MM.1S (cell line): ENCODE measurements at regions not wholly inside any gene's neighbourhood (a gene's known extent, or its start where the extent isn't known, plus 50 kb on each side); places are given as distances from the start of the nearest gene placed in this dataset.

Source experiments
- EZH2 ChIP-seq: fragments of 300-600 bp; sonication (generic); optimal IDR thresholded peaks from 2 replicates; pipeline ENCODE3; 2017; ENCODE audit warnings: low read depth, mild to moderate bottlenecking, antibody characterized with exemption, low read length, mixed read lengths
- EZH2phosphoT487 ChIP-seq: fragments of 300-600 bp; sonication (generic); IDR thresholded peaks from 2 replicates; pipeline ENCODE4 v1.6.1; 2018; ENCODE audit warnings: antibody characterized with exemption, low read length
- TF ChIP-seq, protein P1 (sequence below): fragments of 300-600 bp; sonication (generic); IDR thresholded peaks from 2 replicates; pipeline ENCODE4 v1.5.1; 2016; ENCODE audit warnings: antibody characterized with exemption, low read length, mixed read lengths

DNA sequence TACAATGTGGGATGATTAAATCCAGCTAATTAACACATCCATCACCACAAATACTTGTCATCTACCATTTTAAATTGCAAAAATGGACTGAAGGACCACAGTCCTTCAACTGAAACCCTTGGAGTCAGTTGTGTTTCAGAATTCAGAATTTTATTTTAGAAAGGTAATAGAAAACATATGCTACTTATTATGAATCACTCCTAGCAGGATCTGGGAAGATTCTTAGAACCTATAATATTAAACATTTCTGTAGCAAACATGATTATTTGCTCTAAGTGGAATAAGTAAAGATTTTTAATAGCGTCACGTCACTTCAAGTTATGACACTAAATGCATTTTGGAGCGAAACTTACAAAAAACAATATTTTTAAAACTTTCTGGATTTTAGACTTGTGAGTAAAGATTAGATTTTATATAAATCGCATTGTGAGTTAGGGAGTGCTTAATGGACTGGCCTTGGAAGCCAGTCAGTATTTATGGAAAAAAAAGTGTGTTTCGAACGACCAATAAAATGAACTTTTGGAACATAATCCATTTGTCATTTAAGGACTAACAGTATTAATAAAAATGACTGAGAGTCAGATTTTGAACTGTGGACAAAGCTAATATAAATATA, 71.8 kb upstream of the PHACTR2 start:
- TF ChIP-seq, protein P1, sequence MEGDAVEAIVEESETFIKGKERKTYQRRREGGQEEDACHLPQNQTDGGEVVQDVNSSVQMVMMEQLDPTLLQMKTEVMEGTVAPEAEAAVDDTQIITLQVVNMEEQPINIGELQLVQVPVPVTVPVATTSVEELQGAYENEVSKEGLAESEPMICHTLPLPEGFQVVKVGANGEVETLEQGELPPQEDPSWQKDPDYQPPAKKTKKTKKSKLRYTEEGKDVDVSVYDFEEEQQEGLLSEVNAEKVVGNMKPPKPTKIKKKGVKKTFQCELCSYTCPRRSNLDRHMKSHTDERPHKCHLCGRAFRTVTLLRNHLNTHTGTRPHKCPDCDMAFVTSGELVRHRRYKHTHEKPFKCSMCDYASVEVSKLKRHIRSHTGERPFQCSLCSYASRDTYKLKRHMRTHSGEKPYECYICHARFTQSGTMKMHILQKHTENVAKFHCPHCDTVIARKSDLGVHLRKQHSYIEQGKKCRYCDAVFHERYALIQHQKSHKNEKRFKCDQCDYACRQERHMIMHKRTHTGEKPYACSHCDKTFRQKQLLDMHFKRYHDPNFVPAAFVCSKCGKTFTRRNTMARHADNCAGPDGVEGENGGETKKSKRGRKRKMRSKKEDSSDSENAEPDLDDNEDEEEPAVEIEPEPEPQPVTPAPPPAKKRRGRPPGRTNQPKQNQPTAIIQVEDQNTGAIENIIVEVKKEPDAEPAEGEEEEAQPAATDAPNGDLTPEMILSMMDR: no peak
- TF ChIP-seq EZH2 (no peak), EZH2phosphoT487 (no peak)
